ENCODE measurements at regions not wholly inside any gene's neighbourhood (a gene's known extent, or its start where the extent isn't known, plus 50 kb on each side); places are given as distances from the start of the nearest gene placed in this dataset.

DNA sequence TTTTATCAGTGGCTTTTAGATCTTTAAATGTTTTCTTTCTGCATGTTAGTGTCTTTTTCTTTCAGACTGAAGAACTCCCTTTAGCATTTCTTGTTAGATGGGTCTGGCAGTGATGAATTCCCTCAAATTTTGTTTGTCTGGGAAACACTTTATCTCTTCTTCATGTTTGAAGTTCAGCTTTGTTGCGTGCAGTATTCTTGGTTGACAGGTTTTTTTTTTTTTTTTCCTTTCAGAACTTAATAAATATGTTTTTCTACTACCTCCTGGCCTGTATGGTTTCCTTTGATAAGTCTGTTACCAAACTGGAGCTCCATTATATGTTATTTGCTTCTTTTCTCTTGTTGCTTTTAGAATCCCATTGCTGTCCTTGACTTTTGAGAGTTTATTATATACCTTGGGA, 89.8 kb upstream of the ACKR3 start:
- no peak for ATAC-seq
- H3K9me2 ChIP-seq (ENCODE audit: insufficient read depth), result no peaks in the 10 kb centered on the region
- RAD21 ChIA-PET (ENCODE audit: low non-redundant PET in 1 of 2, low total read pairs in 2 of 2, uncharacterized antibody in 2 of 2, unreplicated experiment in 2 of 2), result no interaction called here
- H4K20me1 ChIP-seq (ENCODE audit: insufficient read depth), result no peaks in the 10 kb centered on the region
- peaks cover 15% of the 10 kb centered on the region for H3K27me3 ChIP-seq (ENCODE audit: insufficient read depth, low read length)
- no peak for DNase-seq (ENCODE audit: low read depth, low spot score)
- TF ChIP-seq EGR1 (IDR thresholded peaks at IDR 0.05; ENCODE audit: low read depth) (no peak), SRF (IDR thresholded peaks at IDR 0.05; ENCODE audit: low read depth) (no peak), RAD21 (IDR thresholded peaks at IDR 0.05; ENCODE audit: low read depth) (no peak), YY1 (IDR thresholded peaks at IDR 0.05; ENCODE audit: extremely low read depth, insufficient replicate concordance, low read depth, low read length) (no peak), SP1 (IDR thresholded peaks at IDR 0.05; ENCODE audit: low read depth) (no peak), JUND (IDR thresholded peaks at IDR 0.05) (no peak), FOSL1 (IDR thresholded peaks at IDR 0.05; ENCODE audit: low read depth) (no peak), EZH2 (IDR thresholded peaks at IDR 0.05) (no peak), ZFX (IDR thresholded peaks at IDR 0.05) (no peak), POLR2A (IDR thresholded peaks at IDR 0.05; ENCODE audit: borderline replicate concordance, extremely low read depth, insufficient read depth, insufficient read length) (no peak), ZNF274 (IDR thresholded peaks at IDR 0.05; ENCODE audit: low read depth, low read length) (no peak), SIN3A (IDR thresholded peaks at IDR 0.05; ENCODE audit: low read depth) (no peak), ELF1 (IDR thresholded peaks at IDR 0.05; ENCODE audit: borderline replicate concordance, low read depth) (no peak), TCF7L2 (IDR thresholded peaks at IDR 0.05; ENCODE audit: borderline replicate concordance, extremely low read depth, insufficient read depth, insufficient read length) (no peak), EZH2phosphoT487 (IDR thresholded peaks at IDR 0.05; ENCODE audit: borderline replicate concordance) (no peak), CBX3 (IDR thresholded peaks at IDR 0.05; ENCODE audit: low read depth) (no peak)
- TF ChIP-seq, protein P1, sequence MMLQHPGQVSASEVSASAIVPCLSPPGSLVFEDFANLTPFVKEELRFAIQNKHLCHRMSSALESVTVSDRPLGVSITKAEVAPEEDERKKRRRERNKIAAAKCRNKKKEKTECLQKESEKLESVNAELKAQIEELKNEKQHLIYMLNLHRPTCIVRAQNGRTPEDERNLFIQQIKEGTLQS (IDR thresholded peaks at IDR 0.05), result no peak
- TF ChIP-seq, protein P2, sequence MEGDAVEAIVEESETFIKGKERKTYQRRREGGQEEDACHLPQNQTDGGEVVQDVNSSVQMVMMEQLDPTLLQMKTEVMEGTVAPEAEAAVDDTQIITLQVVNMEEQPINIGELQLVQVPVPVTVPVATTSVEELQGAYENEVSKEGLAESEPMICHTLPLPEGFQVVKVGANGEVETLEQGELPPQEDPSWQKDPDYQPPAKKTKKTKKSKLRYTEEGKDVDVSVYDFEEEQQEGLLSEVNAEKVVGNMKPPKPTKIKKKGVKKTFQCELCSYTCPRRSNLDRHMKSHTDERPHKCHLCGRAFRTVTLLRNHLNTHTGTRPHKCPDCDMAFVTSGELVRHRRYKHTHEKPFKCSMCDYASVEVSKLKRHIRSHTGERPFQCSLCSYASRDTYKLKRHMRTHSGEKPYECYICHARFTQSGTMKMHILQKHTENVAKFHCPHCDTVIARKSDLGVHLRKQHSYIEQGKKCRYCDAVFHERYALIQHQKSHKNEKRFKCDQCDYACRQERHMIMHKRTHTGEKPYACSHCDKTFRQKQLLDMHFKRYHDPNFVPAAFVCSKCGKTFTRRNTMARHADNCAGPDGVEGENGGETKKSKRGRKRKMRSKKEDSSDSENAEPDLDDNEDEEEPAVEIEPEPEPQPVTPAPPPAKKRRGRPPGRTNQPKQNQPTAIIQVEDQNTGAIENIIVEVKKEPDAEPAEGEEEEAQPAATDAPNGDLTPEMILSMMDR (IDR thresholded peaks at IDR 0.05 in 2 of 3, conservative IDR thresholded peaks at IDR 0.05 in 1 of 3; ENCODE audit: borderline replicate concordance in 1 of 3, insufficient read depth in 1 of 3, low read depth in 2 of 3, low read length in 2 of 3), result no peak
- TF ChIP-seq, protein P3, sequence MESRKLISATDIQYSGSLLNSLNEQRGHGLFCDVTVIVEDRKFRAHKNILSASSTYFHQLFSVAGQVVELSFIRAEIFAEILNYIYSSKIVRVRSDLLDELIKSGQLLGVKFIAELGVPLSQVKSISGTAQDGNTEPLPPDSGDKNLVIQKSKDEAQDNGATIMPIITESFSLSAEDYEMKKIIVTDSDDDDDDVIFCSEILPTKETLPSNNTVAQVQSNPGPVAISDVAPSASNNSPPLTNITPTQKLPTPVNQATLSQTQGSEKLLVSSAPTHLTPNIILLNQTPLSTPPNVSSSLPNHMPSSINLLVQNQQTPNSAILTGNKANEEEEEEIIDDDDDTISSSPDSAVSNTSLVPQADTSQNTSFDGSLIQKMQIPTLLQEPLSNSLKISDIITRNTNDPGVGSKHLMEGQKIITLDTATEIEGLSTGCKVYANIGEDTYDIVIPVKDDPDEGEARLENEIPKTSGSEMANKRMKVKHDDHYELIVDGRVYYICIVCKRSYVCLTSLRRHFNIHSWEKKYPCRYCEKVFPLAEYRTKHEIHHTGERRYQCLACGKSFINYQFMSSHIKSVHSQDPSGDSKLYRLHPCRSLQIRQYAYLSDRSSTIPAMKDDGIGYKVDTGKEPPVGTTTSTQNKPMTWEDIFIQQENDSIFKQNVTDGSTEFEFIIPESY (IDR thresholded peaks at IDR 0.05; ENCODE audit: extremely low read depth, insufficient replicate concordance, low read length), result no peak
- TF ChIP-seq, protein P4, sequence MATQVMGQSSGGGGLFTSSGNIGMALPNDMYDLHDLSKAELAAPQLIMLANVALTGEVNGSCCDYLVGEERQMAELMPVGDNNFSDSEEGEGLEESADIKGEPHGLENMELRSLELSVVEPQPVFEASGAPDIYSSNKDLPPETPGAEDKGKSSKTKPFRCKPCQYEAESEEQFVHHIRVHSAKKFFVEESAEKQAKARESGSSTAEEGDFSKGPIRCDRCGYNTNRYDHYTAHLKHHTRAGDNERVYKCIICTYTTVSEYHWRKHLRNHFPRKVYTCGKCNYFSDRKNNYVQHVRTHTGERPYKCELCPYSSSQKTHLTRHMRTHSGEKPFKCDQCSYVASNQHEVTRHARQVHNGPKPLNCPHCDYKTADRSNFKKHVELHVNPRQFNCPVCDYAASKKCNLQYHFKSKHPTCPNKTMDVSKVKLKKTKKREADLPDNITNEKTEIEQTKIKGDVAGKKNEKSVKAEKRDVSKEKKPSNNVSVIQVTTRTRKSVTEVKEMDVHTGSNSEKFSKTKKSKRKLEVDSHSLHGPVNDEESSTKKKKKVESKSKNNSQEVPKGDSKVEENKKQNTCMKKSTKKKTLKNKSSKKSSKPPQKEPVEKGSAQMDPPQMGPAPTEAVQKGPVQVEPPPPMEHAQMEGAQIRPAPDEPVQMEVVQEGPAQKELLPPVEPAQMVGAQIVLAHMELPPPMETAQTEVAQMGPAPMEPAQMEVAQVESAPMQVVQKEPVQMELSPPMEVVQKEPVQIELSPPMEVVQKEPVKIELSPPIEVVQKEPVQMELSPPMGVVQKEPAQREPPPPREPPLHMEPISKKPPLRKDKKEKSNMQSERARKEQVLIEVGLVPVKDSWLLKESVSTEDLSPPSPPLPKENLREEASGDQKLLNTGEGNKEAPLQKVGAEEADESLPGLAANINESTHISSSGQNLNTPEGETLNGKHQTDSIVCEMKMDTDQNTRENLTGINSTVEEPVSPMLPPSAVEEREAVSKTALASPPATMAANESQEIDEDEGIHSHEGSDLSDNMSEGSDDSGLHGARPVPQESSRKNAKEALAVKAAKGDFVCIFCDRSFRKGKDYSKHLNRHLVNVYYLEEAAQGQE (IDR thresholded peaks at IDR 0.05; ENCODE audit: low read depth), result no peak
- no peaks in the 10 kb centered on the region for H3K4me1 ChIP-seq (ENCODE audit: control insufficient read depth in 1 of 2, insufficient read depth in 2 of 2, low read length in 2 of 2)
- H3K4me3 ChIP-seq (replicated peaks in 1 of 2; ENCODE audit: low read depth in 1 of 2, low read length in 2 of 2), result no peak overlapping the region
- H3K27ac ChIP-seq (ENCODE audit: low read depth, low read length), result no peak overlapping the region
- BruUV-seq (replicated peaks), result no TSS peak
- no peaks in the 10 kb centered on the region for H3K36me3 ChIP-seq (ENCODE audit: control insufficient read depth in 1 of 2, insufficient read depth in 2 of 2, low read length in 2 of 2)
- no peaks in the 10 kb centered on the region for H3K79me2 ChIP-seq (ENCODE audit: insufficient read depth, low read length)
- 0 out of 4 replicates have a peak, but pooled peaks cover 0 to 4% of the 10 kb centered on the region in 2 experiments for H3K9me3 ChIP-seq (ENCODE audit: control insufficient read depth in 1 of 2, insufficient read depth in 1 of 2, low read depth in 1 of 2, low read length in 2 of 2)
- intact Hi-C loops (cut with micrococcal nuclease), result no loop called here
- H3K4me2 ChIP-seq (ENCODE audit: low read length), result no peak overlapping the region
- H3K9ac ChIP-seq (ENCODE audit: low read length), result no peak overlapping the region
- no peak overlapping the region for H2AFZ ChIP-seq (ENCODE audit: low read depth, low read length, poor library complexity, severe bottlenecking)
- CTCF ChIA-PET, result no interaction called here
- POLR2A ChIA-PET, result no interaction called here
